KBM-7 (cell line): ENCODE measurements at regions not wholly inside any gene's neighbourhood (a gene's known extent, or its start where the extent isn't known, plus 50 kb on each side); places are given as distances from the start of the nearest gene placed in this dataset.
"Not testable (repeated sequence)": the region's sequence is repeated elsewhere in the genome, so short reads cannot be mapped to it uniquely, and the experiment has no call there.

Experiments used
- DNase-seq: peaks from one replicate; pipeline ENCODE4 v3.0.0-alpha.2; 2015
- in situ Hi-C: fragments of 300-500 bp; cut with MboI; formaldehyde crosslinking; loops from 2 replicates; pipeline ENCODE4 v1.14.3; 2020; ENCODE audit warnings: low sequenced_read_pairs, low pct_unique_long_range_greater_than_20kb, mixed read lengths

GRCh38 chr2:41180387-41180786 lies 728.5 kb upstream of the SLC8A1 start:
- in situ Hi-C loops: no loop called here
- DNase-seq: peak; percentile 58

- DNase-seq: no peak
- in situ Hi-C loops: no loop called here
Measured at GRCh38 chr2:41182961-41183360, 731.1 kb upstream of the SLC8A1 start.

GRCh38 chr2:41187376-41188122 lies 735.7 kb upstream of the SLC8A1 start:
- in situ Hi-C loops: no loop called here
- no peak for DNase-seq

- in situ Hi-C loops: no loop called here
- no peak for DNase-seq
Measured at GRCh38 chr2:41194230-41194629, 742.3 kb upstream of the SLC8A1 start.

GRCh38 chr2:41197781-41198180 lies 745.9 kb upstream of the SLC8A1 start:
- in situ Hi-C loops: no loop called here
- DNase-seq: no peak

- in situ Hi-C loops: no loop called here
- no peak for DNase-seq
Measured at GRCh38 chr2:41199334-41199733, 747.4 kb upstream of the SLC8A1 start.

GRCh38 chr2:41204315-41204714 lies 752.4 kb upstream of the SLC8A1 start:
- DNase-seq: no peak
- in situ Hi-C loops: no loop called here

GRCh38 chr2:41206004-41206403 lies 754.1 kb upstream of the SLC8A1 start:
- no peak for DNase-seq
- in situ Hi-C loops: no loop called here

GRCh38 chr2:41207578-41207977 lies 755.7 kb upstream of the SLC8A1 start:
- DNase-seq: no peak
- in situ Hi-C loops: no loop called here

- in situ Hi-C loops, DNase-seq: not testable (repeated sequence)
Measured at GRCh38 chr2:41210030-41210429, 758.1 kb upstream of the SLC8A1 start.

GRCh38 chr2:41216978-41217377 lies 765.1 kb upstream of the SLC8A1 start:
- in situ Hi-C loops: no loop called here
- no peak for DNase-seq

GRCh38 chr2:41222593-41222992 lies 770.7 kb upstream of the SLC8A1 start:
- DNase-seq: no peak
- in situ Hi-C loops: no loop called here

GRCh38 chr2:41234093-41234492 lies 782.2 kb upstream of the SLC8A1 start:
- in situ Hi-C loops: no loop called here
- no peak for DNase-seq

- in situ Hi-C loops: no loop called here
- DNase-seq: no peak
Measured at GRCh38 chr2:41241325-41242000, 789.6 kb upstream of the SLC8A1 start.

GRCh38 chr2:41242001-41242331 lies 790.1 kb upstream of the SLC8A1 start:
- DNase-seq: no peak
- in situ Hi-C loops: no loop called here

- DNase-seq: no peak
- in situ Hi-C loops: no loop called here
Measured at GRCh38 chr2:41267929-41268659, 779.7 kb upstream of the PKDCC start.

GRCh38 chr2:41283079-41283775 lies 764.6 kb upstream of the PKDCC start:
- in situ Hi-C loops: no loop called here
- no peak for DNase-seq

- no peak for DNase-seq
Measured at GRCh38 chr2:41293491-41293890, 754.3 kb upstream of the PKDCC start.

GRCh38 chr2:41294331-41294730 lies 753.5 kb upstream of the PKDCC start:
- DNase-seq: no peak
- in situ Hi-C loops: no loop called here

More at GRCh38 chr2:41293491-41293890, 754.3 kb upstream of the PKDCC start:
- in situ Hi-C loops: no loop called here

- in situ Hi-C loops: no loop called here
Measured at GRCh38 chr2:41313082-41313481, 734.7 kb upstream of the PKDCC start.

More at GRCh38 chr2:41313082-41313481, 734.7 kb upstream of the PKDCC start:
- DNase-seq: no peak
